ENCODE measurements at regions not wholly inside any gene's neighbourhood (a gene's known extent, or its start where the extent isn't known, plus 50 kb on each side); places are given as distances from the start of the nearest gene placed in this dataset.

- CTCF ChIA-PET = no interaction called here
- Histone ChIP-seq H2AK9ac (replicated peaks; ENCODE audit: low read depth, low read length, poor library complexity) (no peak overlapping the region), H3K4me1 (ENCODE audit: control insufficient read depth, insufficient read depth, low read length) (no peaks in the 10 kb centered on the region), H4K8ac (ENCODE audit: low read depth in 2 of 2, low read length in 2 of 2) (no peak overlapping the region), H3K23ac (ENCODE audit: low read depth, low read length) (no peak overlapping the region), H3K9me3 (ENCODE audit: control insufficient read depth, insufficient read depth, low read length) (peaks cover 2% of the 10 kb centered on the region; the same call in 1 of the 2 replicates), H3K79me1 (ENCODE audit: low read depth in 1 of 2, low read length in 2 of 2) (no peaks in the 10 kb centered on the region), H2BK15ac (ENCODE audit: low read depth, low read length) (no peak overlapping the region), H3K14ac (replicated peaks; ENCODE audit: low read depth, low read length) (no peak overlapping the region), H3K27ac (ENCODE audit: insufficient read depth, low read length) (no peak overlapping the region), H2AK5ac (ENCODE audit: low read depth, low read length) (no peak overlapping the region), H3K4me2 (ENCODE audit: low read depth, low read length) (no peak overlapping the region), H2BK5ac (ENCODE audit: low read depth, low read length, poor library complexity, severe bottlenecking) (no peak overlapping the region), H4K91ac (ENCODE audit: insufficient read depth, low read depth, low read length) (no peak overlapping the region), H3K4me3 (ENCODE audit: insufficient read depth, low read depth, low read length) (no peak overlapping the region), H4K20me1 (ENCODE audit: insufficient read depth, low read length) (no peaks in the 10 kb centered on the region), H3K56ac (ENCODE audit: extremely low read depth, insufficient read depth, low read length) (no peak overlapping the region), H3K27me3 (ENCODE audit: control insufficient read depth, insufficient read depth, low read length) (no peaks in the 10 kb centered on the region), H2BK120ac (ENCODE audit: low read depth, low read length) (no peak overlapping the region), H3K18ac (ENCODE audit: low read depth, low read length) (no peak overlapping the region), H3K9ac (ENCODE audit: low read depth, low read length) (no peak overlapping the region), H2BK20ac (ENCODE audit: low read depth, low read length) (no peak overlapping the region), H3K36me3 (ENCODE audit: control insufficient read depth, insufficient read depth, low read length) (no peaks in the 10 kb centered on the region), H4K5ac (ENCODE audit: low read depth, low read length) (no peak overlapping the region), H3K9me1 (ENCODE audit: insufficient read depth, low read length) (no peaks in the 10 kb centered on the region), H3K4ac (ENCODE audit: low read depth, low read length) (no peak overlapping the region), H2AFZ (replicated peaks; ENCODE audit: low read length, poor library complexity) (no peak overlapping the region)
- in situ Hi-C loops (cut with MboI; ENCODE audit: low sequenced_read_pairs) (no loop called here), dilution Hi-C loops (cut with HindIII; ENCODE audit: low sequenced_read_pairs, unreplicated experiment) (no loop called here), intact Hi-C loops (cut with micrococcal nuclease) (no loop called here)
- POLR2A ChIA-PET (ENCODE audit: unreplicated experiment) = no interaction called here
- no TSS peak for BruUV-seq (replicated peaks)
- DNase-seq (no peak), ATAC-seq (ENCODE audit: low read depth) (no peak)
- no peak for TF ChIP-seq MAZ (IDR thresholded peaks at IDR 0.05; ENCODE audit: borderline replicate concordance, low read depth, low read length)
- no peak for TF ChIP-seq BHLHE40 (IDR thresholded peaks at IDR 0.05; ENCODE audit: low read depth, low read length)
- TF ChIP-seq POLR2A (IDR thresholded peaks at IDR 0.05; ENCODE audit: low read depth, low read length) = no peak
- no peak for TF ChIP-seq RAD21 (IDR thresholded peaks at IDR 0.05; ENCODE audit: low read length)
- TF ChIP-seq ELK1 (IDR thresholded peaks at IDR 0.05; ENCODE audit: borderline replicate concordance, low read depth, low read length) = no peak
- no peak for TF ChIP-seq USF2 (IDR thresholded peaks at IDR 0.05; ENCODE audit: low read depth, low read length)
- TF ChIP-seq FOS (IDR thresholded peaks at IDR 0.05; ENCODE audit: low read depth, low read length) = no peak
- no CpG with 5 or more reads among the region's 47 CpGs for WGBS, 2 experiments (ENCODE audit: extremely low coverage in 2 of 2, insufficient read length in 1 of 2)
Measured at GRCh38 chr7:145360511-145361100, 524.8 kb upstream of the TPK1 start.

Measured in IMR-90 (cell line).